Left lobe of liver (tissue), 2 donors: ENCODE measurements at regions not wholly inside any gene's neighbourhood (a gene's known extent, or its start where the extent isn't known, plus 50 kb on each side); places are given as distances from the start of the nearest gene placed in this dataset.
"Not testable (repeated sequence)": the region's sequence is repeated elsewhere in the genome, so short reads cannot be mapped to it uniquely, and the experiment has no call there.

Source experiments
- ATAC-seq: fragments of 200-7000 bp; cut with Tn5 transposase; one replicate; pipeline ENCODE4 v1.9.1; 2020; ENCODE audit warnings: mild to moderate bottlenecking, moderate library complexity
- DNase-seq: peaks from one replicate; pipeline ENCODE4 v3.0.0-alpha.2; 2020; ENCODE audit warnings: low spot score
- donor health status: DM: no; HTN: no; CAD: no; lungs with moderate emphysema.
- donor health status: DM: no; HTN: yes; CAD: no.

GRCh38 chr7:84738583-84739150 lies 448.2 kb downstream of the SEMA3D start:
- DNase-seq (no peak), ATAC-seq (no peak)

- ATAC-seq: no peak
- no peak for DNase-seq
These were observed 451.2 kb downstream of the SEMA3D start for GRCh38 chr7:84735677-84736076.

- DNase-seq (no peak), ATAC-seq (no peak)
These were observed 451.8 kb downstream of the SEMA3D start for GRCh38 chr7:84735011-84735410.

GRCh38 chr7:84733976-84734375 lies 452.9 kb downstream of the SEMA3D start:
- DNase-seq, ATAC-seq: not testable (repeated sequence)

- DNase-seq, ATAC-seq: not testable (repeated sequence)
These were observed 456.0 kb downstream of the SEMA3D start for GRCh38 chr7:84730864-84731263.

GRCh38 chr7:84729284-84729683 lies 457.6 kb downstream of the SEMA3D start:
- no peak for DNase-seq
- no peak for ATAC-seq

GRCh38 chr7:84722734-84723133 lies 464.1 kb downstream of the SEMA3D start:
- no peak for DNase-seq
- ATAC-seq: no peak

- DNase-seq (no peak), ATAC-seq (no peak)
These were observed 464.8 kb downstream of the SEMA3D start for GRCh38 chr7:84722086-84722485.

GRCh38 chr7:84720456-84721097 lies 466.3 kb downstream of the SEMA3D start:
- ATAC-seq: no peak
- no peak for DNase-seq

- ATAC-seq (no peak), DNase-seq (no peak)
These were observed 472.1 kb downstream of the SEMA3D start for GRCh38 chr7:84714765-84715164.

GRCh38 chr7:84712374-84713121 lies 474.3 kb downstream of the SEMA3D start:
- ATAC-seq (no peak), DNase-seq (no peak)

- not testable (repeated sequence) for DNase-seq
These were observed 476.3 kb downstream of the SEMA3D start for GRCh38 chr7:84710538-84710937.

GRCh38 chr7:84705706-84706105 lies 481.1 kb downstream of the SEMA3D start:
- DNase-seq (no peak), ATAC-seq (no peak)

More at GRCh38 chr7:84710538-84710937, 476.3 kb downstream of the SEMA3D start:
- ATAC-seq: not testable (repeated sequence)

- DNase-seq: no peak
- ATAC-seq: no peak
These were observed 481.8 kb downstream of the SEMA3D start for GRCh38 chr7:84705079-84705478.

GRCh38 chr7:84704380-84704779 lies 482.5 kb downstream of the SEMA3D start:
- no peak for DNase-seq
- no peak for ATAC-seq

- ATAC-seq (no peak), DNase-seq (no peak)
These were observed 485.1 kb downstream of the SEMA3D start for GRCh38 chr7:84701524-84702306.

- no peak for DNase-seq
- no peak for ATAC-seq
These were observed 486.1 kb downstream of the SEMA3D start for GRCh38 chr7:84700563-84701370.

GRCh38 chr7:84697506-84697905 lies 489.4 kb downstream of the SEMA3D start:
- ATAC-seq: no peak
- DNase-seq: no peak

- ATAC-seq (no peak), DNase-seq (no peak)
These were observed 493.4 kb downstream of the SEMA3D start for GRCh38 chr7:84693483-84693882.

- no peak for ATAC-seq
- no peak for DNase-seq
These were observed 494.1 kb upstream of the SEMA3A start for GRCh38 chr7:84688671-84689070.
